ENCODE measurements at regions not wholly inside any gene's neighbourhood (a gene's known extent, or its start where the extent isn't known, plus 50 kb on each side); places are given as distances from the start of the nearest gene placed in this dataset.

- no peak for DNase-seq (ENCODE audit: low read depth in 3 of 3)
Observed at GRCh38 chr1:234989479-234990327, 138.9 kb downstream of the TOMM20 start.

- peak in 1 of 3 donors; percentile 47 for DNase-seq (ENCODE audit: low read depth in 3 of 3)
Observed at GRCh38 chr1:234989019-234989418, 139.6 kb downstream of the TOMM20 start.

GRCh38 chr1:234988536-234988935 lies 140.1 kb downstream of the TOMM20 start:
- DNase-seq (ENCODE audit: low read depth in 3 of 3), result no peak

GRCh38 chr1:234988155-234988517 lies 140.5 kb downstream of the TOMM20 start:
- no peak for DNase-seq (ENCODE audit: low read depth in 3 of 3)

GRCh38 chr1:234987415-234988154 lies 141.1 kb downstream of the TOMM20 start:
- no peak for DNase-seq (ENCODE audit: low read depth in 3 of 3)

GRCh38 chr1:234986750-234987414 lies 141.8 kb downstream of the TOMM20 start:
- no peak for DNase-seq (ENCODE audit: low read depth in 3 of 3)

GRCh38 chr1:234985516-234986294 lies 142.9 kb downstream of the TOMM20 start:
- no peak for DNase-seq (ENCODE audit: low read depth in 3 of 3)

- no peak for DNase-seq (ENCODE audit: low read depth in 3 of 3)
Observed at GRCh38 chr1:234985007-234985370, 143.6 kb downstream of the TOMM20 start.

- no peak for DNase-seq (ENCODE audit: low read depth in 3 of 3)
Observed at GRCh38 chr1:234983564-234984238, 144.9 kb downstream of the TOMM20 start.

- no peak for DNase-seq (ENCODE audit: low read depth in 3 of 3)
Observed at GRCh38 chr1:234981758-234982157, 146.9 kb downstream of the TOMM20 start.

- peak; percentile 61 to 85 (median 71) for DNase-seq (ENCODE audit: low read depth in 3 of 3)
Observed at GRCh38 chr1:234980645-234981396, 147.8 kb downstream of the TOMM20 start.

- no peak for DNase-seq (ENCODE audit: low read depth in 3 of 3)
Observed at GRCh38 chr1:234980291-234980644, 148.4 kb downstream of the TOMM20 start.

GRCh38 chr1:234979296-234980279 lies 149.0 kb downstream of the TOMM20 start:
- no peak for DNase-seq (ENCODE audit: low read depth in 3 of 3)

GRCh38 chr1:234978397-234979295 lies 150.0 kb downstream of the TOMM20 start:
- DNase-seq (ENCODE audit: low read depth in 3 of 3), result peak in 1 of 3 donors; percentile 37

- no peak for DNase-seq (ENCODE audit: low read depth in 3 of 3)
Observed at GRCh38 chr1:234977875-234978396, 150.7 kb downstream of the TOMM20 start.

- DNase-seq (ENCODE audit: low read depth in 3 of 3), result no peak
Observed at GRCh38 chr1:234976861-234977680, 151.6 kb downstream of the TOMM20 start.

Data from stimulated activated CD4-positive, alpha-beta T cell treated with anti-CD3 and anti-CD28 coated beads, TNF-alpha, amount 100 ng/mL, for 48 hours (primary cell).